ENCODE measurements at regions not wholly inside any gene's neighbourhood (a gene's known extent, or its start where the extent isn't known, plus 50 kb on each side); places are given as distances from the start of the nearest gene placed in this dataset.

GRCh38 chr14:82412545-82412944 lies 878.9 kb upstream of the SEL1L start:
- ChIA-PET CTCF (no interaction called here), POLR2A (no interaction called here)

GRCh38 chr14:82414853-82415539 lies 881.3 kb upstream of the SEL1L start:
- ChIA-PET CTCF (no interaction called here), POLR2A (no interaction called here)

GRCh38 chr14:82419933-82420332 lies 886.3 kb upstream of the SEL1L start:
- ChIA-PET CTCF (no interaction called here), POLR2A (no interaction called here)

GRCh38 chr14:82420871-82421270 lies 887.2 kb upstream of the SEL1L start:
- ChIA-PET POLR2A (no interaction called here), CTCF (no interaction called here)

- CTCF ChIA-PET: no interaction called here
Measured at GRCh38 chr14:82421286-82421685, 887.6 kb upstream of the SEL1L start.

GRCh38 chr14:82422230-82422629 lies 888.6 kb upstream of the SEL1L start:
- CTCF ChIA-PET: no interaction called here
- POLR2A ChIA-PET: no interaction called here

More at GRCh38 chr14:82421286-82421685, 887.6 kb upstream of the SEL1L start:
- POLR2A ChIA-PET: no interaction called here

- POLR2A ChIA-PET: no interaction called here
- CTCF ChIA-PET: no interaction called here
Measured at GRCh38 chr14:82425261-82425660, 891.6 kb upstream of the SEL1L start.

GRCh38 chr14:82431031-82431430 lies 897.4 kb upstream of the SEL1L start:
- POLR2A ChIA-PET: no interaction called here
- CTCF ChIA-PET: no interaction called here

- POLR2A ChIA-PET: no interaction called here
- CTCF ChIA-PET: no interaction called here
Measured at GRCh38 chr14:82432301-82433105, 898.9 kb upstream of the SEL1L start.

- CTCF ChIA-PET: no interaction called here
- POLR2A ChIA-PET: no interaction called here
Measured at GRCh38 chr14:82438436-82438835, 904.8 kb upstream of the SEL1L start.

GRCh38 chr14:82441270-82441669 lies 907.6 kb upstream of the SEL1L start:
- ChIA-PET POLR2A (no interaction called here), CTCF (no interaction called here)

- ChIA-PET POLR2A (no interaction called here), CTCF (no interaction called here)
Measured at GRCh38 chr14:82445810-82446570, 912.3 kb upstream of the SEL1L start.

- POLR2A ChIA-PET: no interaction called here
- CTCF ChIA-PET: no interaction called here
Measured at GRCh38 chr14:82447586-82447985, 913.9 kb upstream of the SEL1L start.

GRCh38 chr14:82449926-82450468 lies 916.3 kb upstream of the SEL1L start:
- ChIA-PET CTCF (no interaction called here), POLR2A (no interaction called here)

GRCh38 chr14:82451675-82452074 lies 918.0 kb upstream of the SEL1L start:
- ChIA-PET POLR2A (no interaction called here), CTCF (no interaction called here)

- CTCF ChIA-PET: no interaction called here
- POLR2A ChIA-PET: no interaction called here
Measured at GRCh38 chr14:82482345-82482744, 948.7 kb upstream of the SEL1L start.

GRCh38 chr14:82488473-82488872 lies 954.8 kb upstream of the SEL1L start:
- POLR2A ChIA-PET: no interaction called here
- CTCF ChIA-PET: no interaction called here

GRCh38 chr14:82490397-82490796 lies 956.7 kb upstream of the SEL1L start:
- ChIA-PET POLR2A (no interaction called here), CTCF (no interaction called here)

GRCh38 chr14:82492157-82492556 lies 958.5 kb upstream of the SEL1L start:
- CTCF ChIA-PET: no interaction called here
- POLR2A ChIA-PET: no interaction called here

- CTCF ChIA-PET: no interaction called here
- POLR2A ChIA-PET: no interaction called here
Measured at GRCh38 chr14:82500222-82500621, 966.6 kb upstream of the SEL1L start.

GRCh38 chr14:82501554-82501953 lies 967.9 kb upstream of the SEL1L start:
- POLR2A ChIA-PET: no interaction called here
- CTCF ChIA-PET: no interaction called here
